GM19467 (cell line): ENCODE measurements at regions not wholly inside any gene's neighbourhood (a gene's known extent, or its start where the extent isn't known, plus 50 kb on each side); places are given as distances from the start of the nearest gene placed in this dataset.

Source experiments
- ATAC-seq: cut with Tn5 transposase; IDR thresholded peaks from one replicate; pipeline ENCODE4 v1.9.1; 2021; ENCODE audit warnings: mild to moderate bottlenecking, moderate library complexity; ENCODE audit not compliant: unreplicated experiment

DNA sequence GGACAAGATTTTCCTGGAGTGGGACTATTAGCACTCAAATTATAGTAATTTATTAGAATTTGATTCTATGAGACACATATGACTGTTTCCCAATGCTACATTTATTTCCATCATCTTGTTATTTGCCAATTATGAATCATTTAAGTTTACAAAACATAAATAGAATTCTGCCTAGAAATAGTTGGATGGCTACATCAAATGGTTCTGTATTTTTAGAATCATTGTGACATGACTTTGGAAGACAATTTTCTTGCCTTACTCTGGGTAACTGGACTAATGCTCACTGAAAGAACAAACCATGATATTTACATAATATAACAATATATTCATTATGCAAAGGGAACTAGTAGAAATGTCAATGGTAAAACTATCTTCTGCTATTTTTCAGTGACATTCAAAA lies 173.5 kb downstream of the ZIC1 start:
- no peak for ATAC-seq

DNA sequence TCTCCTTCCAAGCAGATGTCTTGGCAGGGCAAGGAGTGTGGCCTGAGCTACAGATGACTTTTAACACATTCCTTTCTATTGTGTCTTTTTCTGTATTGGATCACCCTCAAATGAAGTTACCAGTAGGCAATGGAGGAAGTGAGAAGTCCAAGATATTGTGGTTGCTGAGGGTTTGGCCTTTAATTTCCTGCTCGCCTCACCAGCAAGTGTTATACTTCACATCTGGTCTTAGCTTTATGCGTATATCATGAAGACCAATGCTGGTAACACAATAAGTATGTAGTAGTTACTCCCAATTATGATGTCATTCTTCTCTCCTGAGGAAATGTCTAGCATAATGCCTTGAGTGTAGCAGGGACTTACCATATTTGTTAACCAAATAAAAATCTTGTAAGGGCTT lies 179.9 kb downstream of the ZIC1 start:
- no peak for ATAC-seq

GRCh38 chr3:147604136-147604535 lies 195.0 kb downstream of the ZIC1 start:
- no peak for ATAC-seq

GRCh38 chr3:147613725-147614124 lies 204.6 kb downstream of the ZIC1 start:
- ATAC-seq = no peak

- ATAC-seq = no peak
These were observed 205.0 kb downstream of the ZIC1 start for GRCh38 chr3:147614210-147614609.

DNA sequence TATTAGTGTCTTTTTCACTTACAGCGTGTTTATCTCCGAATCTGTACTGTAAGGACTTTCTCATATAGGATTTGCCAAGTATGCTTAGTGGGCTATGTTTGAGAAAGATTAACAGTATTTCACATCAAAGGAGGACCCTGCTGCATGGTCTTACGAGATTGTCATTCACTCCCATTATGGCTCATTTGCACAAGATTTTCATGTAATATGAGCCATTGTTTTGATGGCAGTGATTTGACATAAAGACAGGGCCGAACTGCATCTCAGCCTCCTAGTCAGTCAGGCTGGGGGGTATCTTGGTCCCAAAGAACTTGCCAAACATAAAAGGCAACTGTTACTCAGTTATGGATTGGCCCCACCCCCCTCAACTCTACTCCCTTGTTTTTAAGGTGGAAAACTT lies 205.9 kb downstream of the ZIC1 start:
- ATAC-seq = no peak

DNA sequence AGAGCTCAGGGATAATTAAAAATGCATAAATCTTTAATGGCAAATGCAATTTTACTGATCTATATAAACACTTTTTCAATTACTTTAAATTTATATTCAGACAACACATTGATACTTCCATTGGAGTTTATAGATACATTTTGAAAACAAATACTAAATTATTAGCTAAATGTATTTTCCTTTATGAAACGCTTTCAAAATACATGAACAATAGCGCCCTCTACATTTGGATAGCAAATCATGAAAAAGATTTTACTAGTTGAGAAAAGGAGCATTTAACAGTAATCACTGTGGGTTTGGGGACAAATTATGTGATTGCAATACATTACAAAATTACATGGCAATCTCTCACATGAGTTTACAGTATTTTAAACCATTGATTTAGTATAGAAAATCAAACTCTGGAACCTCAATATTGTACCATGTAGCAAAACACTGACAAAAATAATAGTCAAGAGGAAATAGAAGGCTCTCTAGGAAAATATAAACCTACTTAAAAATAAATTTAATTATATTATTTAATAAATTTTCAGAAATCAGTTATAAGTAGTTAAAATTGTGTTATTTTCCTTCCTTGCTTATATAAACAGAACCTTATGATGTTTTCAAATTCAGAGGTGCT lies 207.9 kb downstream of the ZIC1 start:
- no peak for ATAC-seq

GRCh38 chr3:147618691-147619090 lies 209.5 kb downstream of the ZIC1 start:
- ATAC-seq = no peak

GRCh38 chr3:147619921-147620560 lies 210.9 kb downstream of the ZIC1 start:
- no peak for ATAC-seq

DNA sequence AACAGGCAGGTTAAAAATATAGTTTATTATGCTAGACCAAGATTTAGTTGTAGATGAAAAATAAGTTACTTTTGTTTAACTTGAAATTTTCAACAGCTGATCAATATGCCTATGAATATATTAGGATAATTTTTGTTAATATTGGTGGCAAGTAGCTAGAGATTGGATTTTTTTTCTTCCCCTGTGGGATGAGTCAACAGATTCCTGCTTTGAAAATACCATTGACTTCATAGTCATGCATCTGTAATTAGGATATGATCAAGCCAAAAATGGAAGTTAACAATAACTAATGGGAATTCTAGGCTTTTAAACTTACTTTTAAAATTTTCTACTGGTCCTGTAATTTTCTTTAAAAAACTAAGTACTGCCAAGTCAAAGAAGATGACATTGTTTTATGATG lies 211.7 kb downstream of the ZIC1 start:
- ATAC-seq = no peak

DNA sequence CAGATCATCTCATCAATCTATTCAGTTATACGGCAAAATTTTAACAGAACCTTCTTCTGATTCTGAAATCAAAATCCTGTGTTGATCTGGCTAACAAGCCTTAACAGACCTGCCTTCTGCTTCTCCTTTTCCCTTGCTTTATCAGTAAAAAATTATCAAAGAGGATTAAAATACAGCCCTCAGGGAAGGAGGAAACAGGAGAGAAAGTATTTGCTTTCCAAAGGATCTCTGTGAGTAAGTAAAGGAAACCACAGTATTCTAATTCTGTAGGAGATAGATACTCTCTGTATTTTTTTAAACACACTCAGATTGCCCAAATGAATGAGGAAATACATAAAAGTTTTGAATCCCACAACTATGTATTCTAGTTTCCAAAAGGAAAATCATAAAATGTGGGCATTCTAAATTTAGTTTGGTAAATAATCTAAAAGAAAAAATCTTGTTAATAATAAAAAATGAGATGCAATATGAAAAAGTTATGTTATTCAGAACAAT lies 221.8 kb downstream of the ZIC1 start:
- ATAC-seq = no peak

DNA sequence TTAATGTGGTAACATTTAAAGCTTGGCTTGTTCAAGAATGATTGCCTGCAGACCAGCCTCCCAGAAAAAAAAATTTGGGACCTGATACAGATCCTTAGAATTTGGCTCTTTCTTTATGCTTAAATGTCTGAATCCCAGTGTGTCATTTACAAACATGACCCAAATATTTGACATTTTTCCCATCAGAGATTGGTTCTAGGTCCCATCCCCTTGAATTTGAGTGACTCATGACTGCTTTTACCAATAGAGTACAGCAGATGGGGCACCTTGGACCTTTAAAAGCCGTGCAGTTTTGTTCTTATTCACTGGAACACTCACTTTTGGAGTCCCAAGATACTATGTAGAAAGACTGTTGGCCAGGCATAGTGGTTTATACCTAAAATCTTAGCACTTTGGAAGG lies 231.6 kb downstream of the ZIC1 start:
- ATAC-seq = no peak

- ATAC-seq = no peak
These were observed 236.6 kb downstream of the ZIC1 start for GRCh38 chr3:147645761-147646160.

GRCh38 chr3:147649475-147649874 lies 240.3 kb downstream of the ZIC1 start:
- ATAC-seq = no peak

DNA sequence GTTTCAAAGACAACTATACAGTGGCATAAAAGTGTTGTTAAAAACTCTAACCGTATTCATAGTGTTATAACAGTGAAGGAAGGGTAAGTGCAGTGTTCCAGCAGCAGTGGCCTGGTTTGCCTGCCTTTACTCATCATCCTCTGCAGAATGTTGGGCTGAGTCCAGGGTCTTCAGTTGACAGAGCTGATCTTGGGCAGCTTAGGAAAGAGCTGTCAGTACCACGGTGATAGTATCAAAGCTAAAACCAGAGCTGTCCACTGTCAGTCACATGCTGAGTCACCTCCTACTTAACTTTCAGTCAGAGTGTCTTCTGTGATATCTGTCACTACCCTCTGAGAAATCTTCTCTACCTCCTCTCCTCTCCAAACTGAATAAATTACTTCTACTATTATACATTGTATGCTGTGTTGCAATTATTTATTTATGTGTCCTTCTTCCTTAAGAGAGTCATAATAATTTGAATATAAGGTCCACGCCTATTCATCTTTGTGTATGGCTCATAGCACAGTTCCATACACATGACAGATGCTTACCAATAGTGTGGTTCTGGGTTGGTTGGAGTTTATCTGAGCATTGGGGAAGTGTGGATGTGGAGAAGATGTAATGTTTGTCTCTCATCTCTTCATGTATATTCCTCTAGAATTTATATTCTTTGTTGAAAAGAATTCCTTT lies 242.1 kb downstream of the ZIC1 start:
- ATAC-seq = no peak

GRCh38 chr3:147652651-147653366 lies 243.6 kb downstream of the ZIC1 start:
- no peak for ATAC-seq

- no peak for ATAC-seq
These were observed 244.3 kb downstream of the ZIC1 start for GRCh38 chr3:147653367-147653923.

DNA sequence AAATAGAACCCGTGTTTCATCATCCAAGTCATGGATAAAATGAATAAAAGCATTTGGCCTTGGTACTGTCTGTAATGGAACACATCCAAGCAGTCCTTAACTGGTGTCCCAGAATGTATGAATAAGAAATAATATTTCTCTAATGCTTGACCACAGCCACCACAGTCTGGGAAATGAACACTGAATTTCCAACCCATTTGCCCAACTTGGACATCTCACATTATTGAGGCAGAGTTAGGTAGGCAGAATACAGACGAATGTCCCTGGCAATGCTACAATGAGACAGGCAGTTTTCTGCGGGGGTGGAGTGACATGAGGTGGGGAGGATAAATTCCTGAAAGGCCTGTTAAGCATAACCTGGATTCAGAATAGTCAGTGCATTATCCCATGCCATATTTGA lies 245.7 kb downstream of the ZIC1 start:
- no peak for ATAC-seq

- ATAC-seq = no peak
These were observed 246.1 kb downstream of the ZIC1 start for GRCh38 chr3:147655236-147655635.

DNA sequence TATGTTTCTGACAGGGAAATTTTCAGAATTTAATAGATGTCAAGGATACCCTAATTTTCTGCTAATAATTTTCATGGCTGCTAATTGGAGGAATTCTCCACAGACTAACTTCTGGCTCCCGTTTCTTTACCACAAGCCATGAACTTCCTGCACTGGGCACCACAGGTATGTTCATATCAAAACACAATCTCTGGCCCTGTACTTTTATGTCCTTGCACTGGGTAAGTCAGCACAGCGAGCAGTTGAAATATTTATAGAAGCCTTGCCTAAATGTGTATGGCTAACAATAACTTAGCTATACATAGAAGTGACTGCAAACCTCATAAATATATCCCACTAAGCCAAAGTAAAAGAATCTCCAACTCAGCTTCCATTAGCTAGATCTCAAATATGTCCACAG lies 246.9 kb downstream of the ZIC1 start:
- ATAC-seq = no peak

- no peak for ATAC-seq
These were observed 252.8 kb downstream of the ZIC1 start for GRCh38 chr3:147661916-147662315.
